ENCODE measurements at regions not wholly inside any gene's neighbourhood (a gene's known extent, or its start where the extent isn't known, plus 50 kb on each side); places are given as distances from the start of the nearest gene placed in this dataset.
"Not testable (repeated sequence)": the region's sequence is repeated elsewhere in the genome, so short reads cannot be mapped to it uniquely, and the experiment has no call there.

- not testable (repeated sequence) for H3K36me3 Mint-ChIP-seq (ENCODE audit: low read depth); H3K27ac Mint-ChIP-seq; H3K27me3 Mint-ChIP-seq; H3K9me3 Mint-ChIP-seq; H3K4me3 Mint-ChIP-seq; H3K4me1 Mint-ChIP-seq (ENCODE audit: low read depth)
These were observed 392.4 kb upstream of the GBE1 start for GRCh38 chr3:82153892-82154291.

GRCh38 chr3:82145742-82146141, 384.3 kb upstream of the GBE1 start:
- no peaks in the 10 kb centered on the region for H3K36me3 Mint-ChIP-seq (ENCODE audit: low read depth)
- H3K4me3 Mint-ChIP-seq = no peak overlapping the region
- H3K27me3 Mint-ChIP-seq = no peaks in the 10 kb centered on the region
- no peaks in the 10 kb centered on the region for H3K9me3 Mint-ChIP-seq
- no peak overlapping the region for H3K27ac Mint-ChIP-seq
- H3K4me1 Mint-ChIP-seq (ENCODE audit: low read depth) = no peaks in the 10 kb centered on the region

DNA sequence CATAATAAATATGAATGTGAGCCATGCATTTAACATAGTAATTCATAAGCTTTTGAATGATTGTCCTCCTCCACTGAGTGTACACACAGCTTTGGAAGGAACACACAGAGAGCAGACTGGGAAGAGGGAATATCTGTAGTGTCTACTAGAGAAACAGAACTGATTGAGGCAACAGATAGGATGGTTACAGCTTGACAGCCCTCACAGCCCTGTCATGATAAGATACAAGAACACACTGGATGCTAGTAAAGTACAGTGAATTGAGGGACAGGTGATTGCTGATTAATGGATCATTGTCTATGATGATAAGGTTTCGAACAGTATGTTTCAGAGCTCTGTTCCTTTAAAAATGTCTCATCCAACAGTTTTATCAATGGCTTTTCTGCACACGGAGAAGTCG, 383.4 kb upstream of the GBE1 start:
- Mint-ChIP-seq H3K9me3 (no peaks in the 10 kb centered on the region), H3K27ac (no peak overlapping the region), H3K4me3 (no peak overlapping the region), H3K4me1 (ENCODE audit: low read depth) (no peaks in the 10 kb centered on the region), H3K36me3 (ENCODE audit: low read depth) (no peaks in the 10 kb centered on the region), H3K27me3 (no peaks in the 10 kb centered on the region)

- Mint-ChIP-seq H3K9me3 (no peaks in the 10 kb centered on the region), H3K27me3 (no peaks in the 10 kb centered on the region), H3K27ac (no peak overlapping the region), H3K36me3 (ENCODE audit: low read depth) (no peaks in the 10 kb centered on the region), H3K4me3 (no peak overlapping the region), H3K4me1 (ENCODE audit: low read depth) (no peaks in the 10 kb centered on the region)
These were observed 382.4 kb upstream of the GBE1 start for GRCh38 chr3:82143661-82144412.

DNA sequence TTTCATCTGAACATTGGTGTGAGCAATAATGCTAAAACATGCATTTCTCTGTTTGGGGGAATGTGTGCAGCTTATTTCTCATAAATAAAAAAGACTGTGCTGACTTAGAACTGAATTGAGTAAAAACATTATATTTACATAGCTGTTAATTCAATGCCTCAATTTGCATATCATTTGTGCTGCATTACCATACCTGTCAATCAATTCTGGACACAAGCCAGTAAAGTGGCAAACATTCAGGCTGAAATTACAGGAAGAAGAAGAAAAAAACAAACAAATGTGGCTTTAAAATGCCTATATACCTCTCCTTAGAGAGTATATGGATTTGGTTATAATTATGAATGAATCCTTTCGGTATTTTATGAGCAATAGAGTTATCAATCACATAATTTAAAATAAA, 380.1 kb upstream of the GBE1 start:
- H3K36me3 Mint-ChIP-seq (ENCODE audit: low read depth) = no peaks in the 10 kb centered on the region
- no peak overlapping the region for H3K27ac Mint-ChIP-seq
- no peaks in the 10 kb centered on the region for H3K9me3 Mint-ChIP-seq
- no peak overlapping the region for H3K4me3 Mint-ChIP-seq
- no peaks in the 10 kb centered on the region for H3K4me1 Mint-ChIP-seq (ENCODE audit: low read depth)
- no peaks in the 10 kb centered on the region for H3K27me3 Mint-ChIP-seq

DNA sequence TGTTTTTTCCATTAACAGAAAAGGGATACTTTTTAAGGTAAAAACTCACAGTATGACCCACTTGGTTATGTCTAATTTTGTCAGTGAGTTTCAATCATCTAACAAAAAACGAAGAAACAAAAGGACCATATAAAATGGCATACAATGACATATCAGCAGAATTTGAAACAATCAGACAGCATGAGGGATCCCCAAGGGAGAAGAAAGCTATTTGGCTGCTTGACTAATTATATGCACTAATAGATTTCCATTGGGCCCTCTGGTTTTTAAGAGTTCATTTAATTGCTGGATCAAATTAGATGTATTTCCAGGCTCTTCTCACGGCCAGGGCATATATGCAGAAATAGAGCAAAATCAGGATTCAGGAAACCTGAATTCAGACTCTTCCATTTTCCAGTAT, 376.4 kb upstream of the GBE1 start:
- Mint-ChIP-seq H3K36me3 (ENCODE audit: low read depth) (no peaks in the 10 kb centered on the region), H3K9me3 (no peaks in the 10 kb centered on the region), H3K4me3 (no peak overlapping the region), H3K27me3 (no peaks in the 10 kb centered on the region), H3K4me1 (ENCODE audit: low read depth) (no peaks in the 10 kb centered on the region), H3K27ac (no peak overlapping the region)

DNA sequence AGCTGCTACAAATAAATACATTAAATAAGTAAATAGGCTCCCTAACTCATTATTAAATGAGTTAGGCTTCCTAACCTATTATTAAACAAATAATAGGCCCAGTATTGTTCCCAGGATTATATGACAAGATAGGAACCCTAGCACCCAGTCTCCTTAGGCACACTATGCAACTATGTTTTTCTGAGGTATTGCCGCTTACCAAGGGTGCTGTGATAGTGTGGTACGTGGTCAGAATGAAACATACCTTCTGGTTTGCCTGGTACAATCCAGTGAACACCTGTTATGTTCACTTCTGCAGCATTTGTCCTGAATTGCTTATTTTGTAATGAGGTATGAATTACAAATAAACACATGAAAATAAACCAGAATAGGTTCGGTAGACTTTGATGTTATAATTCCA, 375.6 kb upstream of the GBE1 start:
- no peaks in the 10 kb centered on the region for H3K9me3 Mint-ChIP-seq
- H3K36me3 Mint-ChIP-seq (ENCODE audit: low read depth) = no peaks in the 10 kb centered on the region
- H3K27me3 Mint-ChIP-seq = no peaks in the 10 kb centered on the region
- H3K4me1 Mint-ChIP-seq (ENCODE audit: low read depth) = no peaks in the 10 kb centered on the region
- no peak overlapping the region for H3K27ac Mint-ChIP-seq
- no peak overlapping the region for H3K4me3 Mint-ChIP-seq

GRCh38 chr3:82133070-82133606, 371.7 kb upstream of the GBE1 start:
- Mint-ChIP-seq H3K27ac (no peak overlapping the region), H3K27me3 (no peaks in the 10 kb centered on the region), H3K9me3 (no peaks in the 10 kb centered on the region), H3K4me3 (no peak overlapping the region), H3K36me3 (ENCODE audit: low read depth) (no peaks in the 10 kb centered on the region), H3K4me1 (ENCODE audit: low read depth) (no peaks in the 10 kb centered on the region)

DNA sequence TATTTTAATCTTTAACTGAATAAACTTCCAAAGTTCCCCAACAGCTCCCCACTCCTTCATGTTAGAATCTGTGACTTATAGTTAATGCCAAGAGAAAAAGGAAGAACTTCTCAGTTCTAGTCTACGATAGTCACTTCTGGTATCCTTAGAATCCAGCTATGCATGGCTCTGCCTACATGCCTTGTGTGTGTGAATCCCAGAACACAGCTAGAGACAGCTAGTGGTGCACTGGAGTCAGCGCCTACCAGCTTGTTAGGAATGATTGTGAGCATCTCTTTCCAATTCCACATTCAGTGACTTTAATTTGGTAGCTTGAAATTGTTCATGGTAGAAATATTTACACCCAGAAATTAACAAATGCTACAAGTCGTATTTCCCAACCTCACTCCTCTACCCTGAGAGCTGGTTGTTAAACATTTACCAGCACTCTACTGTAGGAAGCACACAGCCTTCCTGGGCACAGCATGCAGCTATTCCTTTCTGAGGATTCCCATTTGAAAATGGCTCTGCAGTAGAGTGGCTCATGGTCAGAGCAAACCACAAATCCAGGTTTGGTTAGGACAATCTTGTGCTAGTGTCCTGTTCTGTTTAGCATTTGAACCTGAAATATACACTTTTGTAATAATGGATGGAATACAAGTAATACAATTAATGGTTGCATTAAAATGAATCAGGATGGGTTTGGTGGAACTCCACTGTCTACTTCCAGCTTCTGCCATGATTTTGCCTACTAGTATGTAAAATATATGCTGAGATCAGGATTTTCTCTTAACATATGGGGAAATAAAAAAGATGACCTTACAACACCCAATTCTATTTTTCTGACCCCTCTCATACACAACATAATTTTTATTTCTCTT, 371.0 kb upstream of the GBE1 start:
- Mint-ChIP-seq H3K27ac (no peak overlapping the region), H3K36me3 (ENCODE audit: low read depth) (no peaks in the 10 kb centered on the region), H3K27me3 (no peaks in the 10 kb centered on the region), H3K4me1 (ENCODE audit: low read depth) (no peaks in the 10 kb centered on the region), H3K9me3 (no peaks in the 10 kb centered on the region), H3K4me3 (no peak overlapping the region)

DNA sequence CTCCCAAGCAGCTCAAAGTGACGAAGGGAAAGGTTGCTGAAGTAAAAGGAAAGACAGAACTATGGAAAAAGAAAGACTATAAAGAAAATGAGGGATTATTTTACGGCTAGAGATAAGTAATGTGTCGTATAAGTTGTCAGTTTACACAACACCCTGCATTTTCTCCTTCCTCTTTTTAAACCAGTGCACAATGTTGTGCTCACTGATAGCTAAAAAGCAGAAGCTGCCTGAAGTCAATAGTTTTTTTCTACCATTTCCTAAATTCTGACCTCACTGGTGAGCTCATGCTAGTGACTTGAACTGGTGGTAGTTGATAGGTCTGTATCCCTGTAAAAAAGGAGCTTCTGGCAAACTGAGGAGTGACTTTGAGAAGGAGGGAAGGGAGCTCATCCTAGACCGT, 368.6 kb upstream of the GBE1 start:
- Mint-ChIP-seq H3K9me3 (no peaks in the 10 kb centered on the region), H3K4me3 (no peak overlapping the region), H3K27me3 (no peaks in the 10 kb centered on the region), H3K36me3 (ENCODE audit: low read depth) (no peaks in the 10 kb centered on the region), H3K27ac (no peak overlapping the region), H3K4me1 (ENCODE audit: low read depth) (no peaks in the 10 kb centered on the region)

DNA sequence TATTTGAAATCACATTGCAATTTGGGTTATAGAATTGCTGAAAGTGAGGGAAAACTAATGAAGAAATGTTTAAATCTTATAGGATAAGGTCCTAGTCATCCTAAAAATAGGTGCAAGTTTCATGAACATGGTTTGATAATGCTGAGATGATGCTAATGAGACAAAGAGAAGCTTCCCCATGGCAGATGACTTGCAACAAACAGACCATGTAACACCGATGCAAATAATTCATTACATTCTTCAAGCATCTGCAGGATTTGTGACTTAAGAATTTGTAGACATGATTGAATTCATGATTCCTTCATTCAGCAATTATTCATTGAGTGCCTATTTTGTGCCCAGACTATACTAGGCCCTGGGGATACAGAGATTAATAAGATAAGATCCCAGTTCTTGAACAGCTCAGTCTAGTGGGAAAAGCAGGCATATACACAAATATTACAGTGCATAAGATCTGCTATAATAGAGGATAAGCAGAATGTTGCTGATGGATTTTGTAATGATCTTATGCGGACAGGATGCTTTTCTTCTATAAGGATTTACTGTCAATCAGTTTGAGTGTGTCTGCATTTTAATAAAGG, 367.9 kb upstream of the GBE1 start:
- no peaks in the 10 kb centered on the region for H3K27me3 Mint-ChIP-seq
- no peaks in the 10 kb centered on the region for H3K36me3 Mint-ChIP-seq (ENCODE audit: low read depth)
- no peaks in the 10 kb centered on the region for H3K9me3 Mint-ChIP-seq
- H3K27ac Mint-ChIP-seq = no peak overlapping the region
- H3K4me1 Mint-ChIP-seq (ENCODE audit: low read depth) = no peaks in the 10 kb centered on the region
- no peak overlapping the region for H3K4me3 Mint-ChIP-seq

- H3K27ac Mint-ChIP-seq = no peak overlapping the region
- H3K36me3 Mint-ChIP-seq (ENCODE audit: low read depth) = no peaks in the 10 kb centered on the region
- H3K9me3 Mint-ChIP-seq = no peaks in the 10 kb centered on the region
- no peak overlapping the region for H3K4me3 Mint-ChIP-seq
- H3K4me1 Mint-ChIP-seq (ENCODE audit: low read depth) = no peaks in the 10 kb centered on the region
- no peaks in the 10 kb centered on the region for H3K27me3 Mint-ChIP-seq
These were observed 366.8 kb upstream of the GBE1 start for GRCh38 chr3:82128271-82128670.

GRCh38 chr3:82122554-82123345, 361.3 kb upstream of the GBE1 start:
- Mint-ChIP-seq H3K4me3 (no peak overlapping the region), H3K27me3 (no peaks in the 10 kb centered on the region), H3K27ac (no peak overlapping the region)

DNA sequence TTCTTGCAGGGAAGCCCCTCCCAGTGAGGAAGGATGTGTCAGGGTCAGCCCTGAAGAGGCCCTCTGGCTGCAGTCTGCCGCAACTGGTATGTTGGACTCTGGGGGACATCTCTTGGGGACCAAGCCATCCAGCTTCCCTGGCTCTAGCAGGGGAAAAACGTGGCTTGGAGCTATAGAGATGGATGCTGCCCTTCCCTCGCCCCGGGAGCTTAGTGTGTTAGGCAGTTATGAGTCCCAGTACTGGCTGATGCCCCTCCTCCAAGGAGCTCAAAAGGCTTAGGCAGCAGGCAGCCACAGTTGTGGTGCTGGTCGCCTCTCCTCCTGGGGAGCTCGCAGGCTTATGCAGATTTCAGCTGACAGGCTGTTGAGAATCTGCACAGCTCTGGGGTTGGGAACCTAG, 353.1 kb upstream of the GBE1 start:
- H3K4me3 Mint-ChIP-seq = no peak overlapping the region
- H3K36me3 Mint-ChIP-seq (ENCODE audit: low read depth) = no peaks in the 10 kb centered on the region
- peaks cover 19% of the 10 kb centered on the region for H3K9me3 Mint-ChIP-seq
- H3K4me1 Mint-ChIP-seq (ENCODE audit: low read depth) = no peaks in the 10 kb centered on the region
- H3K27me3 Mint-ChIP-seq = no peaks in the 10 kb centered on the region
- H3K27ac Mint-ChIP-seq = no peak overlapping the region

More at GRCh38 chr3:82122554-82123345, 361.3 kb upstream of the GBE1 start:
- no peaks in the 10 kb centered on the region for H3K9me3 Mint-ChIP-seq
- no peaks in the 10 kb centered on the region for H3K4me1 Mint-ChIP-seq (ENCODE audit: low read depth)
- H3K36me3 Mint-ChIP-seq (ENCODE audit: low read depth) = no peaks in the 10 kb centered on the region

Data from stimulated activated naive CD8-positive, alpha-beta T cell treated with anti-CD3 and anti-CD28 coated beads, Interleukin-15, Interleukin-2, amounts not matched to agents 100 ng/mL and 50 ng/mL, for 24 hours (primary cell).